ENCODE measurements at regions not wholly inside any gene's neighbourhood (a gene's known extent, or its start where the extent isn't known, plus 50 kb on each side); places are given as distances from the start of the nearest gene placed in this dataset.

DNA sequence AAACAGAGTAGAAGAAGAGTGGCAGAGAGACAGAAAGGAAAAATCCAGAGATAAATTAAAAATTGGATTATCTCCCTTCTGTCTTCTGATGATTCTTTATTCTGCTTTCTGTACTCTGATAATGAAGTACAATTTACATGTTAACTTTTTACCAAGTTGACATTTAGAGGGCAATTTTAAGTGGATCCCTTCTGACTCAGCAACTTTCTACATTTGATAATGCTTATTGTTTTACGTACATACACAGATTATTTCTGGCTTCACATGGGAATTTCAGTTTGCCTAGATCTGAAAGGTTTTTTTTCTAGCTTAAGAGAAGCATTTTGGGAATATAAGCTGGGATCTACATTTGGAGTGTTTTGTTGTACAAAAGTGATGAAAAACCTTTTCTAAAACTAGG lies 491.3 kb downstream of the OTOL1 start:
- Histone ChIP-seq H3K4me2 (ENCODE audit: insufficient read depth, low read length) (no peak overlapping the region), H3K79me2 (ENCODE audit: insufficient read depth, low read length) (no peaks in the 10 kb centered on the region), H3K36me3 (ENCODE audit: insufficient read depth, low read length) (no peaks in the 10 kb centered on the region), H3K4me1 (ENCODE audit: insufficient read depth, low read length) (no peaks in the 10 kb centered on the region), H4K20me1 (ENCODE audit: insufficient read depth, low read length) (no peaks in the 10 kb centered on the region), H2AFZ (ENCODE audit: low read length) (no peak overlapping the region), H3K27me3 (ENCODE audit: insufficient read depth, low read length) (no peaks in the 10 kb centered on the region), H3K4me3 (ENCODE audit: insufficient read depth, low read length) (no peak overlapping the region), H3K27ac (ENCODE audit: low read depth, low read length) (no peak overlapping the region), H3K9me3 (ENCODE audit: low read depth, low read length) (no peaks in the 10 kb centered on the region)
- no peak for DNase-seq (ENCODE audit: insufficient read length, low spot score, missing footprints)
- no peak for TF ChIP-seq CTCF (IDR thresholded peaks at IDR 0.05; ENCODE audit: extremely low read depth, low read depth, low read length)

DNA sequence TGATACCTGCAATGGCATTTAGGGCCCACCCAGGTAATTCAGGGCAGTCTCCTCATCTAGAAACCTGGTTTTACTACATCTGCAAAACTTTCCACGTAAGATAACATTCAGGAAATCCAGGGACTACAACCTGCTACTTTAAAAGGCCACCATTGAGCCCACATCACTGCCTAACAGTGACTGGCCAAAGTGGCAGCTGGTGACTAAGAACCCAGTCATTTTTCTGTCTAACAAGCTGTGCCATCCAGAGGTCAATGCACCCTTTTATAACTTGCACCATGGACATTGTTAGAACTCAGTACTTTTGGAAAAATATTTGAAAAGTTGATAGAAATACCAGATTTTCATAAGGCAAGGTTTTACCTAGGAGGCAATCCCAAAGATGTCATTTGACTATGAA lies 492.4 kb downstream of the OTOL1 start:
- no peaks in the 10 kb centered on the region for H3K9me3 ChIP-seq (ENCODE audit: low read depth, low read length)
- no peak for DNase-seq (ENCODE audit: insufficient read length, low spot score, missing footprints)
- no peak for TF ChIP-seq CTCF (IDR thresholded peaks at IDR 0.05; ENCODE audit: extremely low read depth, low read depth, low read length)

GRCh38 chr3:161990036-161990435 lies 493.4 kb downstream of the OTOL1 start:
- Histone ChIP-seq H3K79me2 (ENCODE audit: insufficient read depth, low read length) (no peaks in the 10 kb centered on the region), H3K4me1 (ENCODE audit: insufficient read depth, low read length) (no peaks in the 10 kb centered on the region), H3K4me3 (ENCODE audit: insufficient read depth, low read length) (no peak overlapping the region), H3K27ac (ENCODE audit: low read depth, low read length) (no peak overlapping the region), H3K36me3 (ENCODE audit: insufficient read depth, low read length) (no peaks in the 10 kb centered on the region), H3K4me2 (ENCODE audit: insufficient read depth, low read length) (no peak overlapping the region), H2AFZ (ENCODE audit: low read length) (no peak overlapping the region), H4K20me1 (ENCODE audit: insufficient read depth, low read length) (no peaks in the 10 kb centered on the region), H3K27me3 (ENCODE audit: insufficient read depth, low read length) (no peaks in the 10 kb centered on the region), H3K9me3 (ENCODE audit: low read depth, low read length) (no peaks in the 10 kb centered on the region)
- no peak for DNase-seq (ENCODE audit: insufficient read length, low spot score, missing footprints)
- TF ChIP-seq CTCF (IDR thresholded peaks at IDR 0.05; ENCODE audit: extremely low read depth, low read depth, low read length) = no peak

More for the DNA sequence above, 492.4 kb downstream of the OTOL1 start:
- H3K27ac ChIP-seq (ENCODE audit: low read depth, low read length) = no peak overlapping the region
- H3K27me3 ChIP-seq (ENCODE audit: insufficient read depth, low read length) = no peaks in the 10 kb centered on the region
- no peak overlapping the region for H3K4me3 ChIP-seq (ENCODE audit: insufficient read depth, low read length)
- H3K36me3 ChIP-seq (ENCODE audit: insufficient read depth, low read length) = no peaks in the 10 kb centered on the region
- H2AFZ ChIP-seq (ENCODE audit: low read length) = no peak overlapping the region
- no peaks in the 10 kb centered on the region for H3K79me2 ChIP-seq (ENCODE audit: insufficient read depth, low read length)
- no peak overlapping the region for H3K4me2 ChIP-seq (ENCODE audit: insufficient read depth, low read length)
- H4K20me1 ChIP-seq (ENCODE audit: insufficient read depth, low read length) = no peaks in the 10 kb centered on the region
- no peaks in the 10 kb centered on the region for H3K4me1 ChIP-seq (ENCODE audit: insufficient read depth, low read length)

GRCh38 chr3:161991901-161992540 lies 495.4 kb downstream of the OTOL1 start:
- no peak overlapping the region for H3K4me2 ChIP-seq (ENCODE audit: insufficient read depth, low read length)
- H3K4me3 ChIP-seq (ENCODE audit: insufficient read depth, low read length) = no peak overlapping the region
- no peaks in the 10 kb centered on the region for H3K79me2 ChIP-seq (ENCODE audit: insufficient read depth, low read length)
- H3K9me3 ChIP-seq (ENCODE audit: low read depth, low read length) = no peaks in the 10 kb centered on the region
- DNase-seq (ENCODE audit: insufficient read length, low spot score, missing footprints) = no peak
- no peak for TF ChIP-seq CTCF (IDR thresholded peaks at IDR 0.05; ENCODE audit: extremely low read depth, low read depth, low read length)
- no peak overlapping the region for H3K27ac ChIP-seq (ENCODE audit: low read depth, low read length)
- H4K20me1 ChIP-seq (ENCODE audit: insufficient read depth, low read length) = no peaks in the 10 kb centered on the region
- H2AFZ ChIP-seq (ENCODE audit: low read length) = no peak overlapping the region
- H3K4me1 ChIP-seq (ENCODE audit: insufficient read depth, low read length) = no peaks in the 10 kb centered on the region
- no peaks in the 10 kb centered on the region for H3K36me3 ChIP-seq (ENCODE audit: insufficient read depth, low read length)
- H3K27me3 ChIP-seq (ENCODE audit: insufficient read depth, low read length) = no peaks in the 10 kb centered on the region

Data from osteoblast (primary cell).